ENCODE measurements at regions not wholly inside any gene's neighbourhood (a gene's known extent, or its start where the extent isn't known, plus 50 kb on each side); places are given as distances from the start of the nearest gene placed in this dataset.
A peak's percentile ranks its signal among the peaks of the same experiment; 100 is the strongest.

DNA sequence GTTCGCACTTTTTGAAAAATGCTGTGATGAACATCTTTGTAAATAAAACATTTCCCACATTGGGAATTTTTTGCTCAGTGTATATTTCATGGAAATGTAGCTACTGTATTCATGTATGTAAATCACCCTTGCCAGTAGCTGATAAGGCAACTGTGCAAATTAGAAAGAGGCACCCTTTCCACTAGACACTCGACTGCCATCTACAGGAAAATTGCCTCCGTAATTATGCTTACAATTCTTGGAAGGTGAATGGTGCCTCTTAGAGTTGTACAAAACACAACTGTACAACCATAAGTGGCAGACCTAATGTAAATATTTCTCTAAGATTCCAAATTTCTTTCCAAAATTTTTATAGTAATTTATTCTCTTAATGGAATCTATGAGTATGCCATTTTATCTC lies 491.7 kb downstream of the CCSER2 start:
- TF ChIP-seq, protein P1, sequence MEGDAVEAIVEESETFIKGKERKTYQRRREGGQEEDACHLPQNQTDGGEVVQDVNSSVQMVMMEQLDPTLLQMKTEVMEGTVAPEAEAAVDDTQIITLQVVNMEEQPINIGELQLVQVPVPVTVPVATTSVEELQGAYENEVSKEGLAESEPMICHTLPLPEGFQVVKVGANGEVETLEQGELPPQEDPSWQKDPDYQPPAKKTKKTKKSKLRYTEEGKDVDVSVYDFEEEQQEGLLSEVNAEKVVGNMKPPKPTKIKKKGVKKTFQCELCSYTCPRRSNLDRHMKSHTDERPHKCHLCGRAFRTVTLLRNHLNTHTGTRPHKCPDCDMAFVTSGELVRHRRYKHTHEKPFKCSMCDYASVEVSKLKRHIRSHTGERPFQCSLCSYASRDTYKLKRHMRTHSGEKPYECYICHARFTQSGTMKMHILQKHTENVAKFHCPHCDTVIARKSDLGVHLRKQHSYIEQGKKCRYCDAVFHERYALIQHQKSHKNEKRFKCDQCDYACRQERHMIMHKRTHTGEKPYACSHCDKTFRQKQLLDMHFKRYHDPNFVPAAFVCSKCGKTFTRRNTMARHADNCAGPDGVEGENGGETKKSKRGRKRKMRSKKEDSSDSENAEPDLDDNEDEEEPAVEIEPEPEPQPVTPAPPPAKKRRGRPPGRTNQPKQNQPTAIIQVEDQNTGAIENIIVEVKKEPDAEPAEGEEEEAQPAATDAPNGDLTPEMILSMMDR (IDR thresholded peaks at IDR 0.05): peak in 1 of 6 experiments; percentile 9
- no peak for TF ChIP-seq POLR2A (IDR thresholded peaks at IDR 0.05)
